Stimulated activated CD4-positive, alpha-beta T cell treated with anti-CD3 and anti-CD28 coated beads, Interleukin-1b, Interleukin-23, amount 100 ng/mL, for 24 hours (primary cell): ENCODE measurements at regions not wholly inside any gene's neighbourhood (a gene's known extent, or its start where the extent isn't known, plus 50 kb on each side); places are given as distances from the start of the nearest gene placed in this dataset.
"Not testable (repeated sequence)": the region's sequence is repeated elsewhere in the genome, so short reads cannot be mapped to it uniquely, and the experiment has no call there.

Experiments used
- DNase-seq, 4 experiments: peaks; one replicate each; pipeline ENCODE4 v3.0.0-alpha.2; 2020; ENCODE audit warnings: low read depth in 4 of 4, low spot score in 1 of 4

GRCh38 chr9:62952840-62953239, 1763.0 kb downstream of the SPATA31A7 start:
- not testable (repeated sequence) for DNase-seq
